ENCODE measurements at regions not wholly inside any gene's neighbourhood (a gene's known extent, or its start where the extent isn't known, plus 50 kb on each side); places are given as distances from the start of the nearest gene placed in this dataset.
"Not testable (repeated sequence)": the region's sequence is repeated elsewhere in the genome, so short reads cannot be mapped to it uniquely, and the experiment has no call there.

GRCh38 chr15:23802896-23803435 lies 115.9 kb upstream of the NDN start:
- TF ChIP-seq CTCF, POLR2A (IDR thresholded peaks at IDR 0.05): not testable (repeated sequence)

All from breast epithelium (tissue), 3 donors.